Transverse colon (tissue), 4 donors: ENCODE measurements at regions not wholly inside any gene's neighbourhood (a gene's known extent, or its start where the extent isn't known, plus 50 kb on each side); places are given as distances from the start of the nearest gene placed in this dataset.

Experiments used
- EP300 ChIP-seq: sonication (generic); formaldehyde crosslinking; IDR thresholded peaks from one replicate; pipeline ENCODE4 v1.6.1; 2017; ENCODE audit warnings: antibody characterized with exemption, low read depth
- POLR2A ChIP-seq: fragments of 450-650 bp; IDR thresholded peaks from one replicate; pipeline ENCODE4 v1.6.1; 2016; ENCODE audit warnings: antibody characterized with exemption, mild to moderate bottlenecking, moderate library complexity
- POLR2AphosphoS5 ChIP-seq, 3 donors: sonication (generic); formaldehyde crosslinking; IDR thresholded peaks; one replicate each; pipeline ENCODE4 v1.6.1; 2016; ENCODE audit warnings: antibody characterized with exemption in 3 of 3
- TF ChIP-seq, protein P1 (sequence below), 5 experiments: fragments of 200-600 bp in 3 of 5; fragments of 450-650 bp in 2 of 5; sonication (generic) in 3 of 5; IDR thresholded peaks; 1 replicate in 2 of 5; 2 replicates in 3 of 5; pipeline ENCODE4 v1.5.1; 2016 to 2017; ENCODE audit warnings: antibody characterized with exemption in 5 of 5, inconsistent platforms in 3 of 5, mild to moderate bottlenecking in 2 of 5, moderate library complexity in 1 of 5

DNA sequence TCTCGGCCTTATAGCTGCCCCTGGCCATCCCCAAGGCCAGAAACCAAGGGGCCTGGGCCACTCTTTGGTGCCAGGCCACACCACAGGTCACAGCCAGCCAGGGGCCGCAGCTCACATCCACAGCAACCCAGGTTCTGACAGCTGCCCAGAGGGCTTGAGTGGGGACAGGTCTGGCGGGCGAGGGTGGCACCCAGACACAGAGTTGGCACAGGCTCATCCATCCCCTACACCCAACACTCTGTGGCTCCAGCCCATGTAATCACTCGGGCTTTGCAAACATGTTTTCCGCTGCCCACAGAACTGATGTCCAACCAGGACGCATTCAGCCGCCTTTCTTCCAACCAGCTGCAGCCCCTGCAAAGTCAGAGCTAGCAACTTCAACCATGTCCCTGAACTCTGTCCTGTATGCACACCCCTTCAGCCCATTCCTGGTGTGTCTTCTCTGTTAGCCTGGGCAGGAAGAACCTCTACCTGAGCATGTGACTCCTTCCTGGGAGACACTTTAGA, 57.7 kb upstream of the PPP2R2D start:
- TF ChIP-seq EP300: no peak
- TF ChIP-seq, protein P1, sequence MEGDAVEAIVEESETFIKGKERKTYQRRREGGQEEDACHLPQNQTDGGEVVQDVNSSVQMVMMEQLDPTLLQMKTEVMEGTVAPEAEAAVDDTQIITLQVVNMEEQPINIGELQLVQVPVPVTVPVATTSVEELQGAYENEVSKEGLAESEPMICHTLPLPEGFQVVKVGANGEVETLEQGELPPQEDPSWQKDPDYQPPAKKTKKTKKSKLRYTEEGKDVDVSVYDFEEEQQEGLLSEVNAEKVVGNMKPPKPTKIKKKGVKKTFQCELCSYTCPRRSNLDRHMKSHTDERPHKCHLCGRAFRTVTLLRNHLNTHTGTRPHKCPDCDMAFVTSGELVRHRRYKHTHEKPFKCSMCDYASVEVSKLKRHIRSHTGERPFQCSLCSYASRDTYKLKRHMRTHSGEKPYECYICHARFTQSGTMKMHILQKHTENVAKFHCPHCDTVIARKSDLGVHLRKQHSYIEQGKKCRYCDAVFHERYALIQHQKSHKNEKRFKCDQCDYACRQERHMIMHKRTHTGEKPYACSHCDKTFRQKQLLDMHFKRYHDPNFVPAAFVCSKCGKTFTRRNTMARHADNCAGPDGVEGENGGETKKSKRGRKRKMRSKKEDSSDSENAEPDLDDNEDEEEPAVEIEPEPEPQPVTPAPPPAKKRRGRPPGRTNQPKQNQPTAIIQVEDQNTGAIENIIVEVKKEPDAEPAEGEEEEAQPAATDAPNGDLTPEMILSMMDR (IDR thresholded peaks at IDR 0.05): no peak
- TF ChIP-seq POLR2AphosphoS5 (IDR thresholded peaks at IDR 0.05): no peak
- no peak for TF ChIP-seq POLR2A
